Naive thymus-derived CD4-positive, alpha-beta T cell (primary cell): ENCODE measurements at regions not wholly inside any gene's neighbourhood (a gene's known extent, or its start where the extent isn't known, plus 50 kb on each side); places are given as distances from the start of the nearest gene placed in this dataset.

Source experiments
- ATAC-seq: fragments of 150-1000 bp; cut with Tn5 transposase; 2 replicates; pipeline ENCODE4 v1.10.0; 2021; ENCODE audit warnings: mild to moderate bottlenecking, moderate library complexity
- CTCF ChIA-PET: fragments of 350-600 bp; sonication (Branson Sonifier 250); formaldehyde crosslinking; loops from one replicate; lab custom pipeline; 2021; ENCODE audit warnings: antibody characterized with exemption; lab: Charles Lee
- POLR2A ChIA-PET: fragments of 350-600 bp; sonication (Branson Sonifier 250); formaldehyde crosslinking; loops from one replicate; lab custom pipeline; 2021; ENCODE audit warnings: antibody characterized with exemption, inconsistent platforms; lab: Charles Lee
- DNase-seq, 9 donors: peaks; one replicate each; pipeline versions ENCODE4 v3.0.0 to v3.0.0-alpha.2; 2020 to 2022; ENCODE audit warnings: mixed read lengths in 1 of 9
- H3K27ac ChIP-seq: one replicate; pipeline ENCODE4 v1.7.0; 2013; ENCODE audit warnings: mild to moderate bottlenecking, low read depth, low read length, moderate library complexity
- H3K27me3 ChIP-seq, 2 donors: one replicate each; pipeline ENCODE4 v1.7.0; 2013; ENCODE audit warnings: low read length in 2 of 2, mild to moderate bottlenecking in 2 of 2, moderate library complexity in 2 of 2; ENCODE audit not compliant: control insufficient read depth in 2 of 2, insufficient read depth in 2 of 2
- H3K36me3 ChIP-seq, 3 experiments: 1 replicate in 2 of 3; 2 replicates in 1 of 3; pipeline ENCODE4 v1.7.0; 2013; ENCODE audit warnings: low read length in 3 of 3, mild to moderate bottlenecking in 3 of 3, moderate library complexity in 1 of 3; ENCODE audit not compliant: insufficient read depth in 3 of 3, control insufficient read depth in 2 of 3
- H3K4me1 ChIP-seq, 2 donors: one replicate each; pipeline ENCODE4 v1.7.0; 2013; ENCODE audit warnings: low read length in 2 of 2, mild to moderate bottlenecking in 2 of 2, moderate library complexity in 1 of 2; ENCODE audit not compliant: control insufficient read depth in 2 of 2, insufficient read depth in 2 of 2
- H3K4me3 ChIP-seq: 2 replicates; pipeline ENCODE4 v1.7.0; 2013; ENCODE audit warnings: mild to moderate bottlenecking, low read length
- H3K9me3 ChIP-seq, 3 experiments: 1 replicate in 2 of 3; 2 replicates in 1 of 3; pipeline ENCODE4 v1.7.0; 2013; ENCODE audit warnings: low read length in 3 of 3; ENCODE audit not compliant: control insufficient read depth in 2 of 3
- H3K27ac Mint-ChIP-seq, 9 donors: one replicate each; pipeline ENCODE4 v1.8.0; 2020 to 2022; ENCODE audit warnings: mixed read lengths in 9 of 9, mild to moderate bottlenecking in 8 of 9, moderate library complexity in 5 of 9, inconsistent platforms in 2 of 9
- H3K27me3 Mint-ChIP-seq, 5 donors: one replicate each; pipeline ENCODE4 v1.8.0; 2021 to 2022; ENCODE audit warnings: mixed read lengths in 5 of 5, mild to moderate bottlenecking in 1 of 5
- H3K36me3 Mint-ChIP-seq, 5 donors: one replicate each; pipeline ENCODE4 v1.8.0; 2020 to 2022; ENCODE audit warnings: mixed read lengths in 5 of 5, mild to moderate bottlenecking in 3 of 5, inconsistent platforms in 1 of 5
- H3K4me1 Mint-ChIP-seq, 7 donors: one replicate each; pipeline ENCODE4 v1.8.0; 2020 to 2022; ENCODE audit warnings: mixed read lengths in 7 of 7, mild to moderate bottlenecking in 3 of 7, inconsistent platforms in 1 of 7
- H3K4me3 Mint-ChIP-seq, 10 donors: one replicate each; pipeline ENCODE4 v1.8.0; 2020 to 2022; ENCODE audit warnings: mild to moderate bottlenecking in 10 of 10, mixed read lengths in 10 of 10, moderate library complexity in 6 of 10, inconsistent platforms in 2 of 10
- H3K9me3 Mint-ChIP-seq, 11 donors: one replicate each; pipeline ENCODE4 v1.8.0; 2020 to 2022; ENCODE audit warnings: mixed read lengths in 11 of 11, mild to moderate bottlenecking in 4 of 11, inconsistent platforms in 1 of 11, moderate library complexity in 1 of 11
- intact Hi-C, 2 donors: fragments of 100-400 bp; cut with micrococcal nuclease; formaldehyde crosslinking; loops; one replicate each; pipeline ENCODE4 v1.15.1; 2023

GRCh38 chr21:26652854-26653253 is 79.8 kb upstream of the CYYR1 start:
- Histone ChIP-seq H3K27me3 (no peaks in the 10 kb centered on the region), H3K9me3 (no peaks in the 10 kb centered on the region), H3K4me3 (no peak overlapping the region), H3K4me1 (no peaks in the 10 kb centered on the region), H3K36me3 (no peaks in the 10 kb centered on the region), H3K27ac (no peak overlapping the region)
- H3K36me3 Mint-ChIP-seq: no peaks in the 10 kb centered on the region
- H3K9me3 Mint-ChIP-seq: peaks cover 0 to 6% (median 0%) of the 10 kb centered on the region in 11 donors
- no peak for DNase-seq
- POLR2A ChIA-PET: no interaction called here
- no peak overlapping the region for H3K27ac Mint-ChIP-seq
- no peak overlapping the region for H3K4me3 Mint-ChIP-seq
- no peaks in the 10 kb centered on the region for H3K4me1 Mint-ChIP-seq
- H3K27me3 Mint-ChIP-seq: peaks cover 0 to 14% (median 6%) of the 10 kb centered on the region in 5 donors
- intact Hi-C loops: no loop called here
- CTCF ChIA-PET: no interaction called here
- ATAC-seq: no peak

DNA sequence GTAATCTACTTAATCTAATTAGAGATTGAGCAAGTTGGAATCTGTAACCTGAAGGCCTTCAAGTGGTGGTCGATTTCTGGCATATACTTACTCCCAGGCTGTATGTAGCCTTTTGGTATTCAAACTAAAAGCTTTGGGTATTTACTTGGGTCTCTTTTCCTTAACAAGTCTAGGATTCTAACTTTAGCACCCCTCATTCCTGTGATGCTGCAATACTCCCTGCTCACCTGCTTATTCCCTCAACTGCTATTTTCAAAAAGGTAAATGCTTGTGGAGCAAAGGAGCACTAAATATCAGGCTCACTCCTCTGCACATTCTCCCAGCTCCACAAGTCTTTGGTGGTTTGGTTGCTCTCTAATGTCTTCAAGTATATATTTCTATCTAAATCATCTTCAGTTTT is 68.0 kb upstream of the CYYR1 start:
- H3K4me3 ChIP-seq: no peak overlapping the region
- Mint-ChIP-seq H3K27ac (no peak overlapping the region), H3K36me3 (no peaks in the 10 kb centered on the region), H3K4me3 (no peak overlapping the region), H3K4me1 (no peaks in the 10 kb centered on the region), H3K27me3 (peaks cover 0 to 27% (median 17%) of the 10 kb centered on the region in 5 donors), H3K9me3 (peaks cover 0 to 5% (median 0%) of the 10 kb centered on the region in 11 donors)
- H3K27ac ChIP-seq: no peak overlapping the region
- ChIA-PET CTCF (no interaction called here), POLR2A (no interaction called here)
- ATAC-seq: no peak
- no peak for DNase-seq
- intact Hi-C loops: no loop called here
- H3K36me3 ChIP-seq: no peaks in the 10 kb centered on the region
- no peaks in the 10 kb centered on the region for H3K27me3 ChIP-seq
- no peaks in the 10 kb centered on the region for H3K9me3 ChIP-seq
- no peaks in the 10 kb centered on the region for H3K4me1 ChIP-seq

GRCh38 chr21:26637201-26637745 is 64.2 kb upstream of the CYYR1 start:
- Histone ChIP-seq H3K4me3 (no peak overlapping the region), H3K4me1 (no peaks in the 10 kb centered on the region), H3K27ac (no peak overlapping the region), H3K36me3 (no peaks in the 10 kb centered on the region), H3K27me3 (no peaks in the 10 kb centered on the region), H3K9me3 (no peaks in the 10 kb centered on the region)
- intact Hi-C loops: no loop called here
- peaks cover 0 to 2% (median 0%) of the 10 kb centered on the region in 7 donors for H3K4me1 Mint-ChIP-seq
- H3K4me3 Mint-ChIP-seq: no peak overlapping the region
- no peaks in the 10 kb centered on the region for H3K36me3 Mint-ChIP-seq
- H3K9me3 Mint-ChIP-seq: peaks cover 0 to 9% (median 4%) of the 10 kb centered on the region in 11 donors
- ChIA-PET POLR2A (no interaction called here), CTCF (no interaction called here)
- no peak for ATAC-seq
- no peak overlapping the region for H3K27ac Mint-ChIP-seq
- H3K27me3 Mint-ChIP-seq: peaks cover 0 to 8% (median 0%) of the 10 kb centered on the region in 5 donors
- DNase-seq: no peak

DNA sequence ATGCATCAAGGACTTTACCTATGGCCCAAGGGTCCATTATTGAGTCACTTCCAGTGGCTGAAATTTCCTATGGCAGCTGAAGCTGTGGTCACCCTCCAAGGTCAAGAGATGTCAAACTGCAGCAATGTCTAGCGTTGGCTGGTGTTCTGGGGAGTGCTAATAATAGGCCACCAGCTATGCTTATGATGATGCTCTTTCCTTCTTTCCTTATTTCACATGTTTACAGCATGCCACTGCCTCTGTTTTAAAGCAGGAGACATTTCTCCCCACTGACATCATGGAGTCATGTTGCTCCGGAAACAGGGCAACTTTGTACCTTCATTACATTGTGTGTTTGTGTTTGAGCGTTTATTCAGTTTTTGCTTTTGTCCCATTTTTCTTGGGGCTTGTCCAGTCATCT is 62.6 kb upstream of the CYYR1 start:
- POLR2A ChIA-PET: no interaction called here
- Histone ChIP-seq H3K4me1 (no peaks in the 10 kb centered on the region), H3K9me3 (no peaks in the 10 kb centered on the region), H3K27me3 (no peaks in the 10 kb centered on the region), H3K36me3 (no peaks in the 10 kb centered on the region), H3K4me3 (no peak overlapping the region), H3K27ac (no peak overlapping the region)
- Mint-ChIP-seq H3K4me3 (no peak overlapping the region), H3K36me3 (no peaks in the 10 kb centered on the region), H3K9me3 (peaks cover 0 to 16% (median 6%) of the 10 kb centered on the region in 11 donors), H3K4me1 (peaks cover 0 to 2% (median 0%) of the 10 kb centered on the region in 7 donors), H3K27me3 (peaks cover 0 to 8% (median 0%) of the 10 kb centered on the region in 5 donors), H3K27ac (no peak overlapping the region)
- CTCF ChIA-PET: no interaction called here
- intact Hi-C loops: no loop called here
- DNase-seq (no peak), ATAC-seq (no peak)

DNA sequence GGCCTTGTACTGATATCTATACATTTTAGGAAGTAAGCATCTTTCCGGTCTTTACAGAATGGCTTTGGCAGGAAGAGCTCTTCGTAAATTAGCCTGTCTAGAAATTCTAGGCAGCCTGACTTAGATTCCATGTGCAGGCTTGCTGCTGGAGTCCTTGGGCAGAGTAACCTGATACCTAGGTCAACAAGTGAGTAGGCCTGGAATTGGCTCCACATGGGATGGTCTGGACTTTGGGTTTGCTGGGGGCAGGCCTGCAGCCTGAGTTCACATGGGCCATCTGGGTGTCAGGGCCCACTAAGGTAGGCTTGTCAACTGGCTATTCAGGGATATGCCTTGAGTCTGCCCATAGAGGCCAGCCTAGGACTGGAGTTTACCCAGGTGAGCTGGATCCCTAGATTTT is 59.6 kb upstream of the CYYR1 start:
- Histone ChIP-seq H3K9me3 (no peaks in the 10 kb centered on the region), H3K4me3 (no peak overlapping the region), H3K27ac (no peak overlapping the region), H3K4me1 (no peaks in the 10 kb centered on the region), H3K36me3 (no peaks in the 10 kb centered on the region), H3K27me3 (no peaks in the 10 kb centered on the region)
- peaks cover 0 to 4% (median 0%) of the 10 kb centered on the region in 5 donors for H3K27me3 Mint-ChIP-seq
- ATAC-seq (no peak), DNase-seq (no peak)
- ChIA-PET POLR2A (no interaction called here), CTCF (no interaction called here)
- no peak overlapping the region for H3K27ac Mint-ChIP-seq
- H3K4me3 Mint-ChIP-seq: no peak overlapping the region
- intact Hi-C loops: no loop called here
- H3K36me3 Mint-ChIP-seq: no peaks in the 10 kb centered on the region
- peaks cover 0 to 16% (median 5%) of the 10 kb centered on the region in 11 donors for H3K9me3 Mint-ChIP-seq
- H3K4me1 Mint-ChIP-seq: peaks cover 0 to 2% (median 0%) of the 10 kb centered on the region in 7 donors

GRCh38 chr21:26626187-26626586 is 53.1 kb upstream of the CYYR1 start:
- Histone ChIP-seq H3K4me3 (no peak overlapping the region), H3K4me1 (no peaks in the 10 kb centered on the region), H3K27ac (no peak overlapping the region), H3K27me3 (no peaks in the 10 kb centered on the region), H3K9me3 (no peaks in the 10 kb centered on the region), H3K36me3 (no peaks in the 10 kb centered on the region)
- peaks cover 0 to 4% (median 0%) of the 10 kb centered on the region in 5 donors for H3K27me3 Mint-ChIP-seq
- DNase-seq: no peak
- CTCF ChIA-PET: no interaction called here
- no peaks in the 10 kb centered on the region for H3K4me1 Mint-ChIP-seq
- no peak for ATAC-seq
- no peak overlapping the region for H3K4me3 Mint-ChIP-seq
- intact Hi-C loops: no loop called here
- H3K27ac Mint-ChIP-seq: no peak overlapping the region
- peaks cover 0 to 3% (median 0%) of the 10 kb centered on the region in 5 donors for H3K36me3 Mint-ChIP-seq
- H3K9me3 Mint-ChIP-seq: peaks cover 0 to 8% (median 2%) of the 10 kb centered on the region in 11 donors
- POLR2A ChIA-PET: no interaction called here

GRCh38 chr21:26624983-26625519 is 52.0 kb upstream of the CYYR1 start:
- Histone ChIP-seq H3K4me3 (no peak overlapping the region), H3K27me3 (no peaks in the 10 kb centered on the region), H3K9me3 (no peaks in the 10 kb centered on the region), H3K4me1 (no peaks in the 10 kb centered on the region), H3K36me3 (no peaks in the 10 kb centered on the region), H3K27ac (no peak overlapping the region)
- Mint-ChIP-seq H3K27me3 (peaks cover 0 to 4% (median 0%) of the 10 kb centered on the region in 5 donors), H3K36me3 (peaks cover 0 to 3% (median 0%) of the 10 kb centered on the region in 5 donors), H3K4me1 (no peaks in the 10 kb centered on the region), H3K27ac (no peak overlapping the region), H3K9me3 (peaks cover 0 to 8% (median 0%) of the 10 kb centered on the region in 11 donors), H3K4me3 (no peak overlapping the region)
- DNase-seq (no peak), ATAC-seq (no peak)
- CTCF ChIA-PET: no interaction called here
- POLR2A ChIA-PET: no interaction called here
- intact Hi-C loops: no loop called here
